PC-3 (cell line): ENCODE measurements at regions not wholly inside any gene's neighbourhood (a gene's known extent, or its start where the extent isn't known, plus 50 kb on each side); places are given as distances from the start of the nearest gene placed in this dataset.

Experiments used
- ATAC-seq: fragments of 200-7000 bp; cut with Tn5 transposase; 2 replicates; pipeline ENCODE4 v1.9.1; 2020; ENCODE audit warnings: mild to moderate bottlenecking, moderate library complexity
- BruUV-seq: library from RNA; stranded (reverse); fragments of 400-500 nt; replicated peaks from 2 replicates; lab custom pipeline; 2021; lab: Mats Ljungman, UMichigan
- CTCF ChIA-PET: fragments of 300-600 bp; sonication (Branson Sonifier 250); formaldehyde crosslinking; loops from one replicate; lab custom pipeline; 2022; ENCODE audit warnings: antibody characterized with exemption; lab: Charles Lee
- POLR2A ChIA-PET: fragments of 300-600 bp; sonication (Branson Sonifier 250); formaldehyde crosslinking; loops from one replicate; lab custom pipeline; 2022; ENCODE audit warnings: antibody characterized with exemption; ENCODE audit not compliant: unreplicated experiment; lab: Charles Lee
- DNase-seq: peaks from one replicate; pipeline ENCODE4 v3.0.0-alpha.2; 2015
- H2AFZ ChIP-seq: fragments of 300-600 bp; sonication (generic); 2 replicates; pipeline ENCODE4 v1.6.0; 2016; ENCODE audit warnings: antibody characterized with exemption, low read length
- H3F3A ChIP-seq: fragments of 300-600 bp; sonication (generic); one replicate; pipeline ENCODE4 v1.6.0; 2017; ENCODE audit warnings: antibody characterized with exemption, low read length, control low read depth, mild to moderate bottlenecking; ENCODE audit not compliant: unreplicated experiment
- H3K27ac ChIP-seq: fragments of 300-600 bp; sonication (generic); 2 replicates; pipeline ENCODE4 v1.5.1; 2016; ENCODE audit warnings: mild to moderate bottlenecking, low read length
- H3K27me3 ChIP-seq: fragments of 300-600 bp; sonication (generic); 2 replicates; pipeline ENCODE4 v1.6.1; 2016; ENCODE audit warnings: low read length, mixed read lengths
- H3K36me3 ChIP-seq: fragments of 300-600 bp; sonication (generic); 2 replicates; pipeline ENCODE4 v1.6.1; 2016; ENCODE audit warnings: low read depth, mixed run types, low read length, mixed read lengths
- H3K4me1 ChIP-seq: fragments of 300-600 bp; sonication (generic); 2 replicates; pipeline ENCODE4 v1.5.1; 2016; ENCODE audit warnings: low read length; ENCODE audit not compliant: insufficient read depth
- H3K4me2 ChIP-seq: fragments of 300-600 bp; sonication (generic); 2 replicates; pipeline ENCODE4 v1.6.0; 2016; ENCODE audit warnings: low read length
- H3K4me3 ChIP-seq: fragments of 300-600 bp; sonication (generic); 2 replicates; pipeline ENCODE4 v1.5.1; 2016; ENCODE audit warnings: mild to moderate bottlenecking, low read length, mixed read lengths
- H3K79me2 ChIP-seq: fragments of 300-600 bp; sonication (generic); 2 replicates; pipeline ENCODE4 v1.6.1; 2017; ENCODE audit warnings: low read length, mixed read lengths
- H3K9ac ChIP-seq: fragments of 300-600 bp; sonication (generic); 2 replicates; pipeline ENCODE4 v1.6.0; 2016; ENCODE audit warnings: mild to moderate bottlenecking, low read length
- H3K9me2 ChIP-seq: fragments of 300-600 bp; sonication (generic); replicated peaks from 2 replicates; pipeline ENCODE4 v1.6.1; 2016; ENCODE audit warnings: mixed run types, low read length, mixed read lengths
- H3K9me3 ChIP-seq: fragments of 300-600 bp; sonication (generic); 2 replicates; pipeline ENCODE4 v1.6.1; 2016; ENCODE audit warnings: low read length, mixed read lengths
- H4K20me1 ChIP-seq: fragments of 300-600 bp; sonication (generic); 2 replicates; pipeline ENCODE4 v1.6.1; 2016; ENCODE audit warnings: low read length, mixed read lengths
- CTCF ChIP-seq: fragments of 300-600 bp; sonication (generic); conservative IDR thresholded peaks from 2 replicates; pipeline ENCODE4 v1.5.1; 2017; ENCODE audit warnings: antibody characterized with exemption, low read depth, mild to moderate bottlenecking, low read length
- EZH2 ChIP-seq: fragments of 300-600 bp; sonication (generic); IDR thresholded peaks from one replicate; pipeline ENCODE4 v1.6.1; 2017; ENCODE audit warnings: antibody characterized with exemption, mild to moderate bottlenecking, low read length; ENCODE audit not compliant: unreplicated experiment
- EZH2phosphoT487 ChIP-seq: fragments of 300-600 bp; sonication (generic); IDR thresholded peaks from 2 replicates; pipeline ENCODE4 v1.6.1; 2018; ENCODE audit warnings: mild to moderate bottlenecking, antibody characterized with exemption, low read length, borderline replicate concordance
- intact Hi-C: fragments of 100-400 bp; cut with micrococcal nuclease; formaldehyde crosslinking; loops from 2 replicates; pipeline ENCODE4 v1.9.0; 2023

GRCh38 chr2:226300196-226300886 is 499.3 kb downstream of the IRS1 start:
- H3K9me3 ChIP-seq: no peaks in the 10 kb centered on the region
- H3K4me3 ChIP-seq: no peak overlapping the region
- no peak overlapping the region for H3K9ac ChIP-seq
- ChIA-PET CTCF (no interaction called here), POLR2A (no interaction called here)
- BruUV-seq: no TSS peak
- no peaks in the 10 kb centered on the region for H3K4me1 ChIP-seq
- no peaks in the 10 kb centered on the region for H3K36me3 ChIP-seq
- no peak for DNase-seq
- H3K27me3 ChIP-seq: no peaks in the 10 kb centered on the region
- H3K27ac ChIP-seq: no peak overlapping the region
- H2AFZ ChIP-seq: no peak overlapping the region
- H4K20me1 ChIP-seq: no peaks in the 10 kb centered on the region
- intact Hi-C loops: no loop called here
- no peaks in the 10 kb centered on the region for H3F3A ChIP-seq
- H3K9me2 ChIP-seq: no peaks in the 10 kb centered on the region
- no peaks in the 10 kb centered on the region for H3K79me2 ChIP-seq
- H3K4me2 ChIP-seq: no peak overlapping the region
- no peak for ATAC-seq
- TF ChIP-seq EZH2phosphoT487 (no peak), CTCF (no peak), EZH2 (no peak)

GRCh38 chr2:226299771-226300170 is 499.8 kb downstream of the IRS1 start:
- DNase-seq (no peak), ATAC-seq (no peak)
- H3K4me1 ChIP-seq: no peaks in the 10 kb centered on the region
- H3F3A ChIP-seq: no peaks in the 10 kb centered on the region
- no peaks in the 10 kb centered on the region for H3K27me3 ChIP-seq
- no peaks in the 10 kb centered on the region for H3K36me3 ChIP-seq
- H3K4me3 ChIP-seq: no peak overlapping the region
- H3K9ac ChIP-seq: no peak overlapping the region
- no TSS peak for BruUV-seq
- ChIA-PET POLR2A (no interaction called here), CTCF (no interaction called here)
- no peaks in the 10 kb centered on the region for H3K79me2 ChIP-seq
- intact Hi-C loops: no loop called here
- no peak overlapping the region for H2AFZ ChIP-seq
- H3K4me2 ChIP-seq: no peak overlapping the region
- H3K9me2 ChIP-seq: no peaks in the 10 kb centered on the region
- TF ChIP-seq EZH2 (no peak), CTCF (no peak), EZH2phosphoT487 (no peak)
- H3K27ac ChIP-seq: no peak overlapping the region
- H4K20me1 ChIP-seq: no peaks in the 10 kb centered on the region
- H3K9me3 ChIP-seq: no peaks in the 10 kb centered on the region

- intact Hi-C loops: no loop called here
Observed at GRCh38 chr2:226295681-226296080, 503.9 kb downstream of the IRS1 start.

More at GRCh38 chr2:226295681-226296080, 503.9 kb downstream of the IRS1 start:
- no TSS peak for BruUV-seq
- no peaks in the 10 kb centered on the region for H3K79me2 ChIP-seq
- H3K9ac ChIP-seq: no peak overlapping the region
- H3K9me2 ChIP-seq: no peaks in the 10 kb centered on the region
- H2AFZ ChIP-seq: no peak overlapping the region
- no peak overlapping the region for H3K27ac ChIP-seq
- H3K27me3 ChIP-seq: no peaks in the 10 kb centered on the region
- ChIA-PET CTCF (no interaction called here), POLR2A (no interaction called here)
- TF ChIP-seq EZH2: no peak
- no peak for TF ChIP-seq EZH2phosphoT487
- no peak for TF ChIP-seq CTCF
- no peaks in the 10 kb centered on the region for H4K20me1 ChIP-seq
- DNase-seq (no peak), ATAC-seq (no peak)
- H3K4me3 ChIP-seq: no peak overlapping the region
- no peaks in the 10 kb centered on the region for H3F3A ChIP-seq
- H3K9me3 ChIP-seq: no peaks in the 10 kb centered on the region
- no peaks in the 10 kb centered on the region for H3K4me1 ChIP-seq
- H3K36me3 ChIP-seq: no peaks in the 10 kb centered on the region
- no peak overlapping the region for H3K4me2 ChIP-seq
